ENCODE measurements at regions not wholly inside any gene's neighbourhood (a gene's known extent, or its start where the extent isn't known, plus 50 kb on each side); places are given as distances from the start of the nearest gene placed in this dataset.

DNA sequence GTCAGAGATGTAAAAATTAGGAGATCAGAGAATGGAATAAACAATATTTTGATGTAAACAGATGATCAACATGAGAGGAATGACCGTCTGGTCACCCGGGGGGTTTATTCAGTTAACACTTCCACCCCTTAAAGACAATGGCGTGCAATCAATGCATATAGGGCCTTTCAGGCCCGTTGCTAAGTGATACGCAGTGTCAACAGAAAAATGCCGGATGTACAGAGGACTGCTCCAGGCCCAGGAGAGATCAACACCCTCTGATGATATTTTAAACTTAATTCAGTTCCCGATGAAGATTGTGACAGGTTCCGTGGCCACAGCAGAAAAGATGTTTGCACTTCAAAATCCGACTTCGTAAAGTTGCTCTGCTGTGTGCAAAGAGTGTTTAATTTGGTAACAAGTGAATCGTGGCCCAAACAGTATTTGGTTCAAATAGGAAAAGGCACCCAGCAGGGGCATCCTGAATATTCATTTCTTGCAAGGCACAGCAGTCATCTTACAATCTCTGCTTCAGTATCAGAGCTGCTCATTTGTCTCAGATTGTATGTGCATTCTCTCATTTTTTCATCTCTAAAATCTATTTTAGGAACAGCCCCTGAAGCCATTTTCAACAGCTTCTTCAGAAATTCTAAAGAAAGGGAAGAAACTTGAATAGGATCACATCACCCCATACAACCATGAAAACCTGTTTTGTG lies 72.6 kb downstream of the FOXB1 start:
- Histone ChIP-seq H2AFZ (replicated peaks) (peak overlapping the region; percentile 3), H3K27me3 (no peaks in the 10 kb centered on the region), H3K9me3 (ENCODE audit: low read depth) (no peaks in the 10 kb centered on the region), H3K4me2 (peak overlapping the region; percentile 42), H3K9ac (no peak overlapping the region), H3K27ac (no peak overlapping the region), H3K4me3 (no peak overlapping the region), H4K20me1 (ENCODE audit: low read depth) (no peaks in the 10 kb centered on the region), H3F3A (ENCODE audit: low read depth) (no peaks in the 10 kb centered on the region), H3K79me2 (ENCODE audit: low read depth) (no peaks in the 10 kb centered on the region), H3K36me3 (no peaks in the 10 kb centered on the region), H3K4me1 (peaks cover 35% of the 10 kb centered on the region)
- TF ChIP-seq EZH2phosphoT487 (IDR thresholded peaks at IDR 0.05): no peak
- TF ChIP-seq, protein P1, sequence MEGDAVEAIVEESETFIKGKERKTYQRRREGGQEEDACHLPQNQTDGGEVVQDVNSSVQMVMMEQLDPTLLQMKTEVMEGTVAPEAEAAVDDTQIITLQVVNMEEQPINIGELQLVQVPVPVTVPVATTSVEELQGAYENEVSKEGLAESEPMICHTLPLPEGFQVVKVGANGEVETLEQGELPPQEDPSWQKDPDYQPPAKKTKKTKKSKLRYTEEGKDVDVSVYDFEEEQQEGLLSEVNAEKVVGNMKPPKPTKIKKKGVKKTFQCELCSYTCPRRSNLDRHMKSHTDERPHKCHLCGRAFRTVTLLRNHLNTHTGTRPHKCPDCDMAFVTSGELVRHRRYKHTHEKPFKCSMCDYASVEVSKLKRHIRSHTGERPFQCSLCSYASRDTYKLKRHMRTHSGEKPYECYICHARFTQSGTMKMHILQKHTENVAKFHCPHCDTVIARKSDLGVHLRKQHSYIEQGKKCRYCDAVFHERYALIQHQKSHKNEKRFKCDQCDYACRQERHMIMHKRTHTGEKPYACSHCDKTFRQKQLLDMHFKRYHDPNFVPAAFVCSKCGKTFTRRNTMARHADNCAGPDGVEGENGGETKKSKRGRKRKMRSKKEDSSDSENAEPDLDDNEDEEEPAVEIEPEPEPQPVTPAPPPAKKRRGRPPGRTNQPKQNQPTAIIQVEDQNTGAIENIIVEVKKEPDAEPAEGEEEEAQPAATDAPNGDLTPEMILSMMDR (IDR thresholded peaks at IDR 0.05): no peak
- no peak for TF ChIP-seq EZH2 (IDR thresholded peaks at IDR 0.05)
- H3K27ac Mint-ChIP-seq: peak overlapping the region; percentile 97
- peak overlapping the region; percentile 44 for H3K4me3 Mint-ChIP-seq
- peaks cover 75% of the 10 kb centered on the region for H3K4me1 Mint-ChIP-seq
- DNase-seq (ENCODE audit: low spot score): peak; percentile 38
- H3K27me3 Mint-ChIP-seq (ENCODE audit: insufficient read depth, low read depth): peaks cover 4% of the 10 kb centered on the region
- peaks cover 5% of the 10 kb centered on the region for H3K9me3 Mint-ChIP-seq
- H3K36me3 Mint-ChIP-seq: peaks cover 4% of the 10 kb centered on the region

DNA sequence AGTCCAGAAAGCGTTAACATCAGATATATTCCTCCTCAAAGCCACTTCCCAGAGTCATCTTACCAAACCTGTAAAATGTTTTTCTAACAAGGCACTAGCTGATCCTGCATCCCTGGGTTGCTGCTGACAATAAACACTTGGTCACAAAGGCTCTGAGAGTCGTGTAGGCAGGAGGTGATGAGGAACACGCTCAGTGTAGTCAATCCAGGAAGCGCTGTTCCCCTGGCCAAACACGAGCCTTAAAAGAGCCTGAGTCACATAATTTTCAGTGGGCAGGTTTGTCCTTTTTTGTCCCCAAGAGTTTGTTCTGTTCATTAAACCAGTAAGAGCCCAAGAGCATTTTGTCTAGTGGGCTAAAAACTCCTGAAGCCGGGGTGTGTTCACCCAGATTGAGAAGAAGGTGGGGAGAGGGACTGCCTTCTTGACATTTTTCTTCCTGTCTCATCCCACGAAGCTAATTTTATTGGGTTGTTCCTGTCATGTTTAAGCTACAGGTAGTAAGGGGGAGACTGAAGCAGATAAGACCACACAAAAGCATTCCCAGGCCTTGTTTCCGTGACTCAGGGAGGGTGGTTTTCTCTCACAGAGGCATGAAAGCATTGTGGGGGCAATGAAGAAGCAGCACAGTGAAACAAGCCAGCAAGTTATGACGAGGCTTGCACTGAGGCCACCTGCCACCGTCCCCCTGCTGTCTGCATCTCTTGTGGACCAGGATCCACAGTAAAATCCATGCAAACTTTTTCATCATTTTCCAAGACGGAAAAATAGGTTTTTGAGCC lies 73.7 kb downstream of the FOXB1 start:
- no peak overlapping the region for H3K27ac ChIP-seq
- H3K4me1 ChIP-seq: peaks cover 35% of the 10 kb centered on the region
- peak overlapping the region; percentile 44 for H3K4me3 Mint-ChIP-seq

DNA sequence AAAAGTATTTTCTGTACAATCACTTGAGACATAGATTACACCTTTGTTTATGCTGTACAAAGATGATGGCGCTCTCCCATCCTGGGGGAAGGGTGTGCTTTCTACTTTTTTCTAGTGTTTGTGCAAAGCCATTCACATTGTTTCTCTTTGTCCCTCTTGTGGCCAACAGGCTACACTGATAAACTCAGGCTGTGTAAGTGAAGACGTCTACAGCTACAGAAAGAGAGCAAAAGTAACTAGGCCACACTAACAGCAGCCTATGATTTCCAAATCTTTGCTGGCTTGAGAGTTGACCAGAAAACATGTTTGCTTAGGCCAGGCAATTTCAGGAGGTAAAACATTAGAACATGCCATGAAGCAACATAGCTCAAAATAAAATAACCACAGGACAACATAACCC lies 75.1 kb downstream of the FOXB1 start:
- H3K9ac ChIP-seq: no peak overlapping the region
- Mint-ChIP-seq H3K9me3 (no peaks in the 10 kb centered on the region), H3K4me3 (no peak overlapping the region), H3K27ac (peak overlapping the region; percentile 79), H3K4me1 (peaks cover 52% of the 10 kb centered on the region), H3K36me3 (no peaks in the 10 kb centered on the region), H3K27me3 (ENCODE audit: insufficient read depth, low read depth) (peaks cover 4% of the 10 kb centered on the region)
- no peaks in the 10 kb centered on the region for H3K9me3 ChIP-seq (ENCODE audit: low read depth)
- H3K27ac ChIP-seq: no peak overlapping the region
- H2AFZ ChIP-seq (replicated peaks): peak overlapping the region; percentile 2
- no peak overlapping the region for H3K4me2 ChIP-seq
- H3K4me3 ChIP-seq: no peak overlapping the region
- H3K79me2 ChIP-seq (ENCODE audit: low read depth): no peaks in the 10 kb centered on the region
- H3F3A ChIP-seq (ENCODE audit: low read depth): no peaks in the 10 kb centered on the region
- TF ChIP-seq EZH2 (IDR thresholded peaks at IDR 0.05) (no peak), EZH2phosphoT487 (IDR thresholded peaks at IDR 0.05) (no peak)
- TF ChIP-seq, protein P1 (IDR thresholded peaks at IDR 0.05): peak; percentile 62
- DNase-seq (ENCODE audit: low spot score): peak; percentile 41
- no peaks in the 10 kb centered on the region for H4K20me1 ChIP-seq (ENCODE audit: low read depth)
- no peaks in the 10 kb centered on the region for H3K36me3 ChIP-seq
- peaks cover 35% of the 10 kb centered on the region for H3K4me1 ChIP-seq
- H3K27me3 ChIP-seq: no peaks in the 10 kb centered on the region

More for the DNA sequence above, 73.7 kb downstream of the FOXB1 start:
- Mint-ChIP-seq H3K9me3 (peaks cover 5% of the 10 kb centered on the region), H3K36me3 (peaks cover 4% of the 10 kb centered on the region), H3K27ac (peak overlapping the region; percentile 97), H3K4me1 (peaks cover 67% of the 10 kb centered on the region), H3K27me3 (ENCODE audit: insufficient read depth, low read depth) (peaks cover 4% of the 10 kb centered on the region)
- H3K9ac ChIP-seq: no peak overlapping the region
- H3K79me2 ChIP-seq (ENCODE audit: low read depth): no peaks in the 10 kb centered on the region
- TF ChIP-seq, protein P1 (IDR thresholded peaks at IDR 0.05): no peak
- no peak for TF ChIP-seq EZH2 (IDR thresholded peaks at IDR 0.05)
- TF ChIP-seq EZH2phosphoT487 (IDR thresholded peaks at IDR 0.05): no peak
- peak; percentile 19 for DNase-seq (ENCODE audit: low spot score)
- peak overlapping the region; percentile 8 for H3K4me2 ChIP-seq
- H3K27me3 ChIP-seq: no peaks in the 10 kb centered on the region
- H3F3A ChIP-seq (ENCODE audit: low read depth): no peaks in the 10 kb centered on the region
- H3K36me3 ChIP-seq: no peaks in the 10 kb centered on the region
- no peak overlapping the region for H3K4me3 ChIP-seq
- H2AFZ ChIP-seq (replicated peaks): peak overlapping the region; percentile 40
- no peaks in the 10 kb centered on the region for H3K9me3 ChIP-seq (ENCODE audit: low read depth)
- no peaks in the 10 kb centered on the region for H4K20me1 ChIP-seq (ENCODE audit: low read depth)

Measured in neural progenitor cell (in vitro differentiated cells).